D721Med (cell line): ENCODE measurements at regions not wholly inside any gene's neighbourhood (a gene's known extent, or its start where the extent isn't known, plus 50 kb on each side); places are given as distances from the start of the nearest gene placed in this dataset.

Experiments used
- DNase-seq: peaks from one replicate; pipeline ENCODE4 v3.0.0; 2011; ENCODE audit warnings: low spot score; ENCODE audit not compliant: insufficient read length
- FAIRE-seq: peaks from 2 replicates; lab custom pipeline; 2011; peaks lifted over from hg19 to GRCh38; lab: Jason Lieb, UNC
- CTCF ChIP-seq: IDR thresholded peaks from 2 replicates; pipeline ENCODE4 v1.5.1; 2012; ENCODE audit warnings: mild to moderate bottlenecking, control low read depth; ENCODE audit not compliant: insufficient read depth; ENCODE audit errors: missing control alignments

GRCh38 chr7:18430810-18431209, 64.7 kb upstream of the HDAC9 start:
- FAIRE-seq, result no peak
- DNase-seq, result no peak
- TF ChIP-seq CTCF, result no peak

DNA sequence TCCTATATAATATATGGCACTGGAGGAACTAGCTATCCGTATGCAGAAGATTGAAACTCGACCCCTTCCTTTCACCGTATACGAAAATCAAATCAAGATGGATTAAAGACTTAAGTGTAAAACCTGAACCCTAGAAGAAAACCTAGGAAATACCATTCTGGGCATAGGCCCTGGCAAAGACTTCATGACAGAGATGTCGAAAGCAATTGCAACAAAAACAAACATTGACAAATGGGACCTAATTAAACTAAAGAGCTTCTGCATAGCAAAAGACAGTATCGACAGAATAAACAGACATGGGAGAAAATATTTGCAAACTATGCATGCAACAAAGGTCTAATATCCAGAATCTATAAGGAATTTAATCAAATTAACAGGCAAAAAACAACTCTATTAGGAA, 61.4 kb upstream of the HDAC9 start:
- TF ChIP-seq CTCF, result no peak
- no peak for DNase-seq
- FAIRE-seq, result no peak

DNA sequence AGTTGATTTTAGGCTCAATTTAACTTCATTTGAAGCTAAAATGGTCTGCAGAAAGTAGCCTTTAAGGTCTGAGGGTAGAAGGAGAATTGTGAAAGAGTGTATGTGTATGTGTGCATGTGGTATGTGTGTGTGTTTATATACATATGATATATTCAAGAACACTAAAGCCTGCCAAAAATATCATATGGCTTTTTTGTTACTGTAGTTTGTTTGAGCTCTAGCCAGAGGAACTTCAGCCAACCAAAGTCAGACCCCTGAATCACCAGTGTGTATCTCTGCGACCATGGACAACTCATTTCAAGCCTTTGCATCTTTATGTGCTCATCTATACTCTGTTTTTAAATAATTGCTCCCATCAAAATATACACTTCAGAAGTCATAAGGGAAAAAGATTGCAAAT, 58.4 kb upstream of the HDAC9 start:
- no peak for DNase-seq
- no peak for TF ChIP-seq CTCF
- FAIRE-seq, result no peak

GRCh38 chr7:18440934-18441333, 54.6 kb upstream of the HDAC9 start:
- DNase-seq (no peak), FAIRE-seq (peak; percentile 16)
- TF ChIP-seq CTCF, result no peak

- TF ChIP-seq CTCF, result no peak
- DNase-seq (no peak), FAIRE-seq (no peak)
Measured at GRCh38 chr7:18444826-18445225, 50.7 kb upstream of the HDAC9 start.

DNA sequence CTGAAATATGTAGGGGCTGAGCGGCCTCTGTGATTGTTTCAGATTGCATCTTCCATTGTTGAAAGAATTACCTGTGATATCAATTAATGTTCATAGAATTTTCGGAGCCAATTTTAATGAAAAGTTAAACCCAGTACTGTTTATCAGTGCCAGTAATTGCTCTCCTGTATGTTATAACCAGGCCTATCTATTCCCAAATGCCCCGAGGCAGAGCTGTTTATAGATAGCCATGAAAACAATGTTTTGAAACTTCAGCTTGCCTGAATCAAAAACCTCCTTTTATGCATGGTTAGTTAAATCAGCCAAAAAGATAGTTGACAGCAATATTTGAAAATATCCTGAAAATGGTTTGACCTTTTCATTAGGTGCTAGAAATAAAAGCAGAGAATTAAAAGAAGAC, 50.1 kb upstream of the HDAC9 start:
- no peak for TF ChIP-seq CTCF
- no peak for FAIRE-seq
- DNase-seq, result no peak
